IMR-90 (cell line): ENCODE measurements at regions not wholly inside any gene's neighbourhood (a gene's known extent, or its start where the extent isn't known, plus 50 kb on each side); places are given as distances from the start of the nearest gene placed in this dataset.

Experiments used
- ATAC-seq: fragments of 200-7000 bp; cut with Tn5 transposase; 2 replicates; pipeline ENCODE4 v1.9.1; 2020; ENCODE audit warnings: low read depth, mild to moderate bottlenecking, moderate library complexity
- BruUV-seq: library from RNA; stranded (reverse); fragments of 400-500 nt; replicated peaks from 2 replicates; lab custom pipeline; 2021; lab: Mats Ljungman, UMichigan
- CTCF ChIA-PET: fragments of 300-600 bp; formaldehyde crosslinking; extraction: SDS; loops from one replicate; lab custom pipeline; 2021; ENCODE audit warnings: antibody characterized with exemption; lab: Yijun Ruan, JAX
- POLR2A ChIA-PET: fragments of 300-600 bp; sonication (Branson Sonifier 250); formaldehyde crosslinking; loops from one replicate; lab custom pipeline; 2022; ENCODE audit warnings: antibody characterized with exemption; ENCODE audit not compliant: unreplicated experiment; lab: Charles Lee
- DNase-seq: peaks from one replicate; pipeline ENCODE4 v3.0.0; 2013
- H2AFZ ChIP-seq: replicated peaks from 2 replicates; pipeline ENCODE3; 2013; ENCODE audit warnings: low read length, mild to moderate bottlenecking; ENCODE audit not compliant: poor library complexity
- H2AK5ac ChIP-seq: 2 replicates; pipeline ENCODE4 v1.6.1; 2013; ENCODE audit warnings: low read depth, low read length, inconsistent platforms
- H2AK9ac ChIP-seq: replicated peaks from 2 replicates; pipeline ENCODE3; 2013; ENCODE audit warnings: mild to moderate bottlenecking, low read depth, low read length, moderate library complexity; ENCODE audit not compliant: poor library complexity
- H2BK120ac ChIP-seq: 2 replicates; pipeline ENCODE4 v1.6.1; 2013; ENCODE audit warnings: low read depth, low read length, inconsistent platforms
- H2BK15ac ChIP-seq: 3 replicates; pipeline ENCODE4 v1.6.1; 2013; ENCODE audit warnings: low read depth, low read length, inconsistent platforms
- H2BK20ac ChIP-seq: 2 replicates; pipeline ENCODE4 v1.6.1; 2013; ENCODE audit warnings: low read depth, mild to moderate bottlenecking, inconsistent platforms, low read length, moderate library complexity
- H2BK5ac ChIP-seq: 2 replicates; pipeline ENCODE4 v1.6.1; 2013; ENCODE audit warnings: mild to moderate bottlenecking, low read depth, low read length, inconsistent platforms; ENCODE audit not compliant: poor library complexity, severe bottlenecking
- H3K14ac ChIP-seq: replicated peaks from 2 replicates; pipeline ENCODE4 v1.6.1; 2013; ENCODE audit warnings: low read depth, low read length, inconsistent platforms
- H3K18ac ChIP-seq: 2 replicates; pipeline ENCODE4 v1.6.1; 2013; ENCODE audit warnings: low read depth, low read length, control low read depth
- H3K23ac ChIP-seq: 2 replicates; pipeline ENCODE4 v1.6.1; 2013; ENCODE audit warnings: low read depth, low read length, inconsistent platforms
- H3K27ac ChIP-seq: 2 replicates; pipeline ENCODE4 v1.5.1; 2013; ENCODE audit warnings: mild to moderate bottlenecking, control low read depth, low read length; ENCODE audit not compliant: insufficient read depth
- H3K27me3 ChIP-seq: 2 replicates; pipeline ENCODE4 v1.6.1; 2013; ENCODE audit warnings: low read length; ENCODE audit not compliant: control insufficient read depth, insufficient read depth
- H3K36me3 ChIP-seq: 2 replicates; pipeline ENCODE4 v1.6.1; 2013; ENCODE audit warnings: low read length, mixed read lengths; ENCODE audit not compliant: control insufficient read depth, insufficient read depth
- H3K4ac ChIP-seq: 2 replicates; pipeline ENCODE4 v1.6.1; 2013; ENCODE audit warnings: low read depth, low read length, inconsistent platforms
- H3K4me1 ChIP-seq: 2 replicates; pipeline ENCODE4 v1.6.1; 2013; ENCODE audit warnings: low read length, mixed read lengths; ENCODE audit not compliant: control insufficient read depth, insufficient read depth
- H3K4me2 ChIP-seq: 2 replicates; pipeline ENCODE4 v1.6.1; 2013; ENCODE audit warnings: low read depth, mild to moderate bottlenecking, control low read depth, low read length, moderate library complexity
- H3K4me3 ChIP-seq: 2 replicates; pipeline ENCODE4 v1.5.1; 2013; ENCODE audit warnings: low read depth, mild to moderate bottlenecking, control low read depth, low read length, moderate library complexity; ENCODE audit not compliant: insufficient read depth
- H3K56ac ChIP-seq: 2 replicates; pipeline ENCODE4 v1.6.1; 2013; ENCODE audit warnings: low read length, inconsistent platforms; ENCODE audit not compliant: insufficient read depth; ENCODE audit errors: extremely low read depth
- H3K79me1 ChIP-seq, 2 experiments: 2 replicates each; pipeline ENCODE4 v1.6.1; 2013; ENCODE audit warnings: low read length in 2 of 2, inconsistent platforms in 1 of 2, low read depth in 1 of 2
- H3K9ac ChIP-seq: 2 replicates; pipeline ENCODE4 v1.6.1; 2013; ENCODE audit warnings: low read depth, low read length, control low read depth
- H3K9me1 ChIP-seq: 2 replicates; pipeline ENCODE4 v1.6.1; 2013; ENCODE audit warnings: low read length, inconsistent platforms; ENCODE audit not compliant: insufficient read depth
- H3K9me3 ChIP-seq: 2 replicates; pipeline ENCODE4 v1.6.1; 2013; ENCODE audit warnings: low read length; ENCODE audit not compliant: control insufficient read depth, insufficient read depth
- H4K20me1 ChIP-seq: 2 replicates; pipeline ENCODE4 v1.6.1; 2013; ENCODE audit warnings: low read length, inconsistent platforms; ENCODE audit not compliant: insufficient read depth
- H4K5ac ChIP-seq: 2 replicates; pipeline ENCODE4 v1.6.1; 2013; ENCODE audit warnings: mild to moderate bottlenecking, low read depth, low read length, control low read depth
- H4K8ac ChIP-seq, 2 experiments: 2 replicates each; pipeline ENCODE4 v1.6.1; 2013; ENCODE audit warnings: low read depth in 2 of 2, low read length in 2 of 2, control low read depth in 1 of 2, inconsistent platforms in 1 of 2
- H4K91ac ChIP-seq: 2 replicates; pipeline ENCODE4 v1.6.1; 2013; ENCODE audit warnings: low read depth, low read length, inconsistent platforms; ENCODE audit not compliant: insufficient read depth
- SMC3 ChIP-seq: fragments of 150-350 bp; IDR thresholded peaks from 2 replicates; pipeline ENCODE4 v1.6.1; 2016; ENCODE audit warnings: low read depth, mild to moderate bottlenecking, antibody characterized with exemption, low read length, moderate library complexity
- WGBS, 2 experiments: methylation state at CpG; one replicate each; pipeline versions ENCODE4 v1.1.5 to v1.1.7; 2013; ENCODE audit warnings: missing lambda C conversion rate in 2 of 2; ENCODE audit not compliant: insufficient read length in 1 of 2; ENCODE audit errors: extremely low coverage in 2 of 2; 5-methylcytosine and 5-hydroxymethylcytosine counted together
- dilution Hi-C: fragments of 300-500 bp; cut with HindIII; formaldehyde crosslinking; loops from one replicate; pipeline ENCODE4 v1.14.3; 2018; ENCODE audit warnings: low sequenced_read_pairs; ENCODE audit not compliant: unreplicated experiment
- in situ Hi-C: fragments of 300-500 bp; cut with MboI; formaldehyde crosslinking; loops from 3 replicates; pipeline ENCODE4 v1.14.3; 2019; ENCODE audit warnings: low sequenced_read_pairs, inconsistent platforms, mixed read lengths
- intact Hi-C: fragments of 100-400 bp; cut with micrococcal nuclease; formaldehyde crosslinking; loops from 2 replicates; pipeline ENCODE4 v1.10.0; 2022

DNA sequence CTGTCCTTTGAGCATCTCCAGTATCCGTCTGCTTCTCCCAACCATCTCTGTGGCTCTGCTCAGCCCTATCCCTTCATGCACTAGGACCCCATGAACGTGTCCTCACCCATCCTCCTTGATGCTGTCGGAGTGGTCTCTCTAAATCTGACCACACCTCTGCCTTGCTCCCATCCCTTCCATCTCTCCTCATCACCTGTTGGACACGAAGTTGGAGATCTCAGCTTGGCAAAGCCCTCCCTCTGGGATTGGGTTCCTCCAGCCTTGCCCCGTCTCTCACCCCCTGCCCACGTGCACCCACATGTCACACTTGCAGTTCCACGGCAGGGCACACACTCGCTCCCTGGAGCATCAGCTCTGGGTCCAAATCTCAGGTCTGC, 135.7 kb downstream of the ACTL8 start:
- no TSS peak for BruUV-seq
- H3K4me1 ChIP-seq, result peaks cover 4% of the 10 kb centered on the region; the same call in 1 of the 2 replicates
- no peak overlapping the region for H3K4me3 ChIP-seq
- no peak overlapping the region for H3K4ac ChIP-seq
- CTCF ChIA-PET, result interaction anchor here (0.6 kb wide), 1 partner anchor 854 kb away, joined by 3 read pairs; no protein-coding TSS in a partner anchor
- ATAC-seq (no peak), DNase-seq (no peak)
- no peaks in the 10 kb centered on the region for H3K36me3 ChIP-seq
- no peak overlapping the region for H4K8ac ChIP-seq
- dilution Hi-C loops, result no loop called here
- TF ChIP-seq SMC3, result no peak
- no peak overlapping the region for H4K5ac ChIP-seq
- H2BK15ac ChIP-seq, result no peak overlapping the region
- no peak overlapping the region for H3K27ac ChIP-seq
- H3K27me3 ChIP-seq, result peaks cover 29% of the 10 kb centered on the region
- no peaks in the 10 kb centered on the region for H3K9me1 ChIP-seq
- H3K9me3 ChIP-seq, result peaks cover 2% of the 10 kb centered on the region; the same call in 1 of the 2 replicates
- no peak overlapping the region for H3K18ac ChIP-seq
- H4K91ac ChIP-seq, result no peak overlapping the region
- no peak overlapping the region for H2BK120ac ChIP-seq
- H3K79me1 ChIP-seq, result no peaks in the 10 kb centered on the region
- H3K23ac ChIP-seq, result no peak overlapping the region
- no peaks in the 10 kb centered on the region for H4K20me1 ChIP-seq
- in situ Hi-C loops, result no loop called here
- peak overlapping the region; percentile 51 for H2AFZ ChIP-seq
- no peak overlapping the region for H2BK5ac ChIP-seq
- H3K14ac ChIP-seq, result no peak overlapping the region
- H3K4me2 ChIP-seq, result no peak overlapping the region
- no CpG with 5 or more reads among the region's 8 CpGs for WGBS, 2 experiments
- H2AK5ac ChIP-seq, result no peak overlapping the region
- H2AK9ac ChIP-seq, result no peak overlapping the region
- POLR2A ChIA-PET, result no interaction called here
- no peak overlapping the region for H3K56ac ChIP-seq
- no peak overlapping the region for H3K9ac ChIP-seq
- H2BK20ac ChIP-seq, result no peak overlapping the region
- intact Hi-C loops, result no loop called here
